ENCODE measurements at regions not wholly inside any gene's neighbourhood (a gene's known extent, or its start where the extent isn't known, plus 50 kb on each side); places are given as distances from the start of the nearest gene placed in this dataset.
"Not testable (repeated sequence)": the region's sequence is repeated elsewhere in the genome, so short reads cannot be mapped to it uniquely, and the experiment has no call there.

- no peaks in the 10 kb centered on the region for H3K27me3 ChIP-seq (ENCODE audit: insufficient read depth, low read length)
- H3K9me3 ChIP-seq (ENCODE audit: low read length) = no peaks in the 10 kb centered on the region
- H3K4me3 ChIP-seq (ENCODE audit: low read length) = no peak overlapping the region
- H3K4me1 ChIP-seq (ENCODE audit: insufficient read depth, low read length) = peaks cover 21% of the 10 kb centered on the region
- no peaks in the 10 kb centered on the region for H3K36me3 ChIP-seq (ENCODE audit: insufficient read depth, low read length)
- H2AFZ ChIP-seq (ENCODE audit: low read depth, low read length) = no peak overlapping the region
Measured at GRCh38 chr10:3875842-3876235, 90.8 kb upstream of the KLF6 start.

GRCh38 chr10:3874990-3875841, 90.2 kb upstream of the KLF6 start:
- Histone ChIP-seq H3K4me1 (ENCODE audit: insufficient read depth, low read length) (peaks cover 21% of the 10 kb centered on the region), H3K4me3 (ENCODE audit: low read length) (no peak overlapping the region), H3K9me3 (ENCODE audit: low read length) (no peaks in the 10 kb centered on the region), H3K36me3 (ENCODE audit: insufficient read depth, low read length) (no peaks in the 10 kb centered on the region), H3K27me3 (ENCODE audit: insufficient read depth, low read length) (no peaks in the 10 kb centered on the region), H2AFZ (ENCODE audit: low read depth, low read length) (no peak overlapping the region)

- not testable (repeated sequence) for H3K9me3 ChIP-seq (ENCODE audit: low read length); H3K36me3 ChIP-seq (ENCODE audit: insufficient read depth, low read length); H2AFZ ChIP-seq (ENCODE audit: low read depth, low read length); H3K27me3 ChIP-seq (ENCODE audit: insufficient read depth, low read length); H3K4me3 ChIP-seq (ENCODE audit: low read length)
- peaks cover 21% of the 10 kb centered on the region for H3K4me1 ChIP-seq (ENCODE audit: insufficient read depth, low read length)
Measured at GRCh38 chr10:3874610-3874989, 89.6 kb upstream of the KLF6 start.

- Histone ChIP-seq H3K36me3 (ENCODE audit: insufficient read depth, low read length) (no peaks in the 10 kb centered on the region), H3K4me3 (ENCODE audit: low read length) (no peak overlapping the region), H3K27me3 (ENCODE audit: insufficient read depth, low read length) (no peaks in the 10 kb centered on the region)
Measured at GRCh38 chr10:3873728-3874461, 88.9 kb upstream of the KLF6 start.

GRCh38 chr10:3872712-3873329, 87.8 kb upstream of the KLF6 start:
- no peaks in the 10 kb centered on the region for H3K9me3 ChIP-seq (ENCODE audit: low read length)
- H3K27me3 ChIP-seq (ENCODE audit: insufficient read depth, low read length) = no peaks in the 10 kb centered on the region
- no peaks in the 10 kb centered on the region for H3K36me3 ChIP-seq (ENCODE audit: insufficient read depth, low read length)
- H3K4me1 ChIP-seq (ENCODE audit: insufficient read depth, low read length) = peaks cover 21% of the 10 kb centered on the region
- H2AFZ ChIP-seq (ENCODE audit: low read depth, low read length) = no peak overlapping the region
- H3K4me3 ChIP-seq (ENCODE audit: low read length) = no peak overlapping the region

More at GRCh38 chr10:3873728-3874461, 88.9 kb upstream of the KLF6 start:
- peaks cover 21% of the 10 kb centered on the region for H3K4me1 ChIP-seq (ENCODE audit: insufficient read depth, low read length)
- H2AFZ ChIP-seq (ENCODE audit: low read depth, low read length) = no peak overlapping the region
- no peaks in the 10 kb centered on the region for H3K9me3 ChIP-seq (ENCODE audit: low read length)

GRCh38 chr10:3871424-3871996, 86.5 kb upstream of the KLF6 start:
- H3K4me1 ChIP-seq (ENCODE audit: insufficient read depth, low read length) = peaks cover 21% of the 10 kb centered on the region
- H3K9me3 ChIP-seq (ENCODE audit: low read length) = no peaks in the 10 kb centered on the region
- no peak overlapping the region for H3K4me3 ChIP-seq (ENCODE audit: low read length)
- H3K27me3 ChIP-seq (ENCODE audit: insufficient read depth, low read length) = no peaks in the 10 kb centered on the region
- no peaks in the 10 kb centered on the region for H3K36me3 ChIP-seq (ENCODE audit: insufficient read depth, low read length)
- no peak overlapping the region for H2AFZ ChIP-seq (ENCODE audit: low read depth, low read length)

GRCh38 chr10:3869036-3869435, 84.0 kb upstream of the KLF6 start:
- Histone ChIP-seq H3K36me3 (ENCODE audit: insufficient read depth, low read length) (no peaks in the 10 kb centered on the region), H3K9me3 (ENCODE audit: low read length) (no peaks in the 10 kb centered on the region), H3K4me1 (ENCODE audit: insufficient read depth, low read length) (peaks cover 18% of the 10 kb centered on the region), H3K27me3 (ENCODE audit: insufficient read depth, low read length) (no peaks in the 10 kb centered on the region), H2AFZ (ENCODE audit: low read depth, low read length) (no peak overlapping the region), H3K4me3 (ENCODE audit: low read length) (no peak overlapping the region)

- H3K4me3 ChIP-seq (ENCODE audit: low read length) = no peak overlapping the region
- no peaks in the 10 kb centered on the region for H3K27me3 ChIP-seq (ENCODE audit: insufficient read depth, low read length)
- peaks cover 11% of the 10 kb centered on the region for H3K4me1 ChIP-seq (ENCODE audit: insufficient read depth, low read length)
- no peak overlapping the region for H2AFZ ChIP-seq (ENCODE audit: low read depth, low read length)
- H3K36me3 ChIP-seq (ENCODE audit: insufficient read depth, low read length) = no peaks in the 10 kb centered on the region
- no peaks in the 10 kb centered on the region for H3K9me3 ChIP-seq (ENCODE audit: low read length)
Measured at GRCh38 chr10:3868271-3868664, 83.3 kb upstream of the KLF6 start.

GRCh38 chr10:3867454-3868270, 82.7 kb upstream of the KLF6 start:
- no peak overlapping the region for H3K4me3 ChIP-seq (ENCODE audit: low read length)

GRCh38 chr10:3866332-3866731, 81.3 kb upstream of the KLF6 start:
- Histone ChIP-seq H3K4me3 (ENCODE audit: low read length) (no peak overlapping the region), H2AFZ (ENCODE audit: low read depth, low read length) (no peak overlapping the region), H3K27me3 (ENCODE audit: insufficient read depth, low read length) (no peaks in the 10 kb centered on the region), H3K9me3 (ENCODE audit: low read length) (no peaks in the 10 kb centered on the region), H3K4me1 (ENCODE audit: insufficient read depth, low read length) (no peaks in the 10 kb centered on the region), H3K36me3 (ENCODE audit: insufficient read depth, low read length) (no peaks in the 10 kb centered on the region)

More at GRCh38 chr10:3867454-3868270, 82.7 kb upstream of the KLF6 start:
- Histone ChIP-seq H3K4me1 (ENCODE audit: insufficient read depth, low read length) (peaks cover 5% of the 10 kb centered on the region), H2AFZ (ENCODE audit: low read depth, low read length) (no peak overlapping the region), H3K36me3 (ENCODE audit: insufficient read depth, low read length) (no peaks in the 10 kb centered on the region), H3K9me3 (ENCODE audit: low read length) (no peaks in the 10 kb centered on the region), H3K27me3 (ENCODE audit: insufficient read depth, low read length) (no peaks in the 10 kb centered on the region)

- Histone ChIP-seq H3K9me3 (ENCODE audit: low read length) (no peaks in the 10 kb centered on the region), H3K4me3 (ENCODE audit: low read length) (no peak overlapping the region), H3K27me3 (ENCODE audit: insufficient read depth, low read length) (no peaks in the 10 kb centered on the region), H3K4me1 (ENCODE audit: insufficient read depth, low read length) (no peaks in the 10 kb centered on the region), H3K36me3 (ENCODE audit: insufficient read depth, low read length) (no peaks in the 10 kb centered on the region), H2AFZ (ENCODE audit: low read depth, low read length) (no peak overlapping the region)
Measured at GRCh38 chr10:3865565-3865964, 80.6 kb upstream of the KLF6 start.

- Histone ChIP-seq H3K9me3 (ENCODE audit: low read length) (no peaks in the 10 kb centered on the region), H3K36me3 (ENCODE audit: insufficient read depth, low read length) (no peaks in the 10 kb centered on the region), H3K4me3 (ENCODE audit: low read length) (no peak overlapping the region), H3K27me3 (ENCODE audit: insufficient read depth, low read length) (no peaks in the 10 kb centered on the region), H3K4me1 (ENCODE audit: insufficient read depth, low read length) (no peaks in the 10 kb centered on the region), H2AFZ (ENCODE audit: low read depth, low read length) (no peak overlapping the region)
Measured at GRCh38 chr10:3861795-3862194, 76.8 kb upstream of the KLF6 start.
